Adrenal gland (tissue), 5 donors: ENCODE measurements at regions not wholly inside any gene's neighbourhood (a gene's known extent, or its start where the extent isn't known, plus 50 kb on each side); places are given as distances from the start of the nearest gene placed in this dataset.

Source experiments
- CTCF ChIP-seq, 6 experiments: fragments of 450-650 bp in 4 of 6; fragments of 200-600 bp in 2 of 6; sonication (generic) in 1 of 6; IDR thresholded peaks; 1 replicate in 5 of 6; 2 replicates in 1 of 6; pipeline versions ENCODE4 v1.5.1 to v1.8.0; 2016 to 2021; ENCODE audit warnings: antibody characterized with exemption in 6 of 6, mild to moderate bottlenecking in 2 of 6, moderate library complexity in 1 of 6
- POLR2A ChIP-seq, 2 donors: fragments of 450-650 bp; IDR thresholded peaks; one replicate each; pipeline ENCODE4 v1.6.1; 2017; ENCODE audit warnings: antibody characterized with exemption in 2 of 2, mild to moderate bottlenecking in 2 of 2, moderate library complexity in 1 of 2
- donor health status: DM: no; HTN: no; CAD: no.

- no peak for TF ChIP-seq CTCF (IDR thresholded peaks at IDR 0.05)
- TF ChIP-seq POLR2A (IDR thresholded peaks at IDR 0.05), result no peak
These were observed 313.7 kb upstream of the IRX4 start for GRCh38 chr5:2196416-2196815.
